ENCODE measurements at regions not wholly inside any gene's neighbourhood (a gene's known extent, or its start where the extent isn't known, plus 50 kb on each side); places are given as distances from the start of the nearest gene placed in this dataset.

GRCh38 chr11:31887180-31887579 lies 76.1 kb upstream of the PAX6 start:
- DNase-seq, result no peak

GRCh38 chr11:31884080-31884479 lies 73.0 kb upstream of the PAX6 start:
- DNase-seq, result no peak

GRCh38 chr11:31883435-31883834 lies 72.3 kb upstream of the PAX6 start:
- no peak for DNase-seq

- no peak for DNase-seq
These were observed 71.8 kb upstream of the PAX6 start for GRCh38 chr11:31882951-31883392.

GRCh38 chr11:31881825-31882224 lies 70.7 kb upstream of the PAX6 start:
- no peak for DNase-seq

- DNase-seq, result no peak
These were observed 68.6 kb upstream of the PAX6 start for GRCh38 chr11:31879681-31880080.

GRCh38 chr11:31877863-31878262 lies 66.7 kb upstream of the PAX6 start:
- no peak for DNase-seq

GRCh38 chr11:31877083-31877482 lies 66.0 kb upstream of the PAX6 start:
- DNase-seq, result no peak

GRCh38 chr11:31875866-31876560 lies 64.9 kb upstream of the PAX6 start:
- DNase-seq, result no peak

GRCh38 chr11:31874631-31875191 lies 63.6 kb upstream of the PAX6 start:
- no peak for DNase-seq

- no peak for DNase-seq
These were observed 62.0 kb upstream of the PAX6 start for GRCh38 chr11:31873124-31873523.

GRCh38 chr11:31872076-31872443 lies 60.9 kb upstream of the PAX6 start:
- DNase-seq, result no peak

GRCh38 chr11:31871310-31872075 lies 60.4 kb upstream of the PAX6 start:
- no peak for DNase-seq

- DNase-seq, result peak; percentile 56 to 63
These were observed 59.6 kb upstream of the PAX6 start for GRCh38 chr11:31870609-31871309.

- DNase-seq, result no peak
These were observed 58.9 kb upstream of the PAX6 start for GRCh38 chr11:31869986-31870385.

GRCh38 chr11:31865606-31866300 lies 54.6 kb upstream of the PAX6 start:
- no peak for DNase-seq

- no peak for DNase-seq
These were observed 52.2 kb upstream of the PAX6 start for GRCh38 chr11:31863170-31863832.

- DNase-seq, result no peak
These were observed 49.9 kb upstream of the PAX6 start for GRCh38 chr11:31861011-31861410.
